ENCODE measurements at regions not wholly inside any gene's neighbourhood (a gene's known extent, or its start where the extent isn't known, plus 50 kb on each side); places are given as distances from the start of the nearest gene placed in this dataset.

GRCh38 chr4:154961263-154961662, 180.2 kb downstream of the RBM46 start:
- Histone ChIP-seq H3K79me2 (ENCODE audit: control insufficient read depth, insufficient read depth, low read length) (no peaks in the 10 kb centered on the region), H3K4me2 (ENCODE audit: insufficient read depth, low read length) (no peak overlapping the region), H2AFZ (ENCODE audit: low read depth, low read length) (no peak overlapping the region), H3K4me3 (replicated peaks in 1 of 3; ENCODE audit: insufficient read depth in 1 of 3, low read depth in 1 of 3, low read length in 3 of 3) (no peak overlapping the region), H3K9me1 (replicated peaks; ENCODE audit: control insufficient read depth, extremely low read depth, insufficient read depth, low read length) (no peaks in the 10 kb centered on the region), H3K36me3 (ENCODE audit: control insufficient read depth in 2 of 2, extremely low read depth in 1 of 2, insufficient read depth in 2 of 2, low read length in 2 of 2) (no peaks in the 10 kb centered on the region), H3K4me1 (ENCODE audit: control insufficient read depth, extremely low read depth, insufficient read depth, low read length) (no peaks in the 10 kb centered on the region), H3K9ac (replicated peaks; ENCODE audit: extremely low read depth, insufficient read depth, low read length) (no peak overlapping the region), H3K27ac (ENCODE audit: insufficient read depth, low read depth, low read length) (no peak overlapping the region), H3K9me3 (replicated peaks; ENCODE audit: control insufficient read depth, insufficient read depth, low read length) (no peaks in the 10 kb centered on the region), H4K20me1 (replicated peaks; ENCODE audit: control insufficient read depth, extremely low read depth, insufficient read depth, low read length) (no peaks in the 10 kb centered on the region), H3K27me3 (ENCODE audit: control insufficient read depth in 2 of 2, insufficient read depth in 2 of 2, low read length in 2 of 2) (no peaks in the 10 kb centered on the region)
- BruUV-seq (replicated peaks): no TSS peak
- FAIRE-seq (no peak), DNase-seq (ENCODE audit: low read depth, low spot score) (no peak)
- TF ChIP-seq, protein P1, sequence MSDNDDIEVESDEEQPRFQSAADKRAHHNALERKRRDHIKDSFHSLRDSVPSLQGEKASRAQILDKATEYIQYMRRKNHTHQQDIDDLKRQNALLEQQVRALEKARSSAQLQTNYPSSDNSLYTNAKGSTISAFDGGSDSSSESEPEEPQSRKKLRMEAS (IDR thresholded peaks at IDR 0.05; ENCODE audit: insufficient read depth, insufficient read length): no peak
- TF ChIP-seq MYC (IDR thresholded peaks at IDR 0.05; ENCODE audit: low read depth, low read length) (no peak), FOS (IDR thresholded peaks at IDR 0.05; ENCODE audit: borderline replicate concordance, insufficient read depth, low read length) (no peak), POLR2A (IDR thresholded peaks at IDR 0.05; ENCODE audit: low read depth, low read length) (no peak), EZH2 (IDR thresholded peaks at IDR 0.05; ENCODE audit: borderline replicate concordance, low read depth, low read length, severe bottlenecking) (no peak), POLR2AphosphoS5 (IDR thresholded peaks at IDR 0.05; ENCODE audit: insufficient read depth, low read depth, low read length) (no peak), GATA2 (IDR thresholded peaks at IDR 0.05; ENCODE audit: insufficient read depth, insufficient read length, low read depth, low read length) (no peak), JUN (IDR thresholded peaks at IDR 0.05; ENCODE audit: borderline replicate concordance, insufficient read depth, insufficient read length, low read depth) (no peak)
- TF ChIP-seq, protein P2, sequence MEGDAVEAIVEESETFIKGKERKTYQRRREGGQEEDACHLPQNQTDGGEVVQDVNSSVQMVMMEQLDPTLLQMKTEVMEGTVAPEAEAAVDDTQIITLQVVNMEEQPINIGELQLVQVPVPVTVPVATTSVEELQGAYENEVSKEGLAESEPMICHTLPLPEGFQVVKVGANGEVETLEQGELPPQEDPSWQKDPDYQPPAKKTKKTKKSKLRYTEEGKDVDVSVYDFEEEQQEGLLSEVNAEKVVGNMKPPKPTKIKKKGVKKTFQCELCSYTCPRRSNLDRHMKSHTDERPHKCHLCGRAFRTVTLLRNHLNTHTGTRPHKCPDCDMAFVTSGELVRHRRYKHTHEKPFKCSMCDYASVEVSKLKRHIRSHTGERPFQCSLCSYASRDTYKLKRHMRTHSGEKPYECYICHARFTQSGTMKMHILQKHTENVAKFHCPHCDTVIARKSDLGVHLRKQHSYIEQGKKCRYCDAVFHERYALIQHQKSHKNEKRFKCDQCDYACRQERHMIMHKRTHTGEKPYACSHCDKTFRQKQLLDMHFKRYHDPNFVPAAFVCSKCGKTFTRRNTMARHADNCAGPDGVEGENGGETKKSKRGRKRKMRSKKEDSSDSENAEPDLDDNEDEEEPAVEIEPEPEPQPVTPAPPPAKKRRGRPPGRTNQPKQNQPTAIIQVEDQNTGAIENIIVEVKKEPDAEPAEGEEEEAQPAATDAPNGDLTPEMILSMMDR (IDR thresholded peaks at IDR 0.05; ENCODE audit: extremely low read depth in 1 of 2, insufficient read depth in 1 of 2, low read depth in 1 of 2, low read length in 2 of 2): no peak
- ChIA-PET POLR2A (no interaction called here), CTCF (interaction anchor here (0.7 to 1.1 kb wide), 2 partner anchors 10 to 393 kb away, joined by 3 read pairs; no protein-coding TSS in a partner anchor)
- dilution Hi-C loops (cut with MboI; ENCODE audit: extremely low pct_ligation_motif_present, low sequenced_read_pairs): no loop called here
- intact Hi-C loops (cut with micrococcal nuclease): no loop called here
